Panc1 (cell line): ENCODE measurements at regions not wholly inside any gene's neighbourhood (a gene's known extent, or its start where the extent isn't known, plus 50 kb on each side); places are given as distances from the start of the nearest gene placed in this dataset.

Experiments
- CTCF ChIP-seq: fragments of 450-650 bp; IDR thresholded peaks from 2 replicates; pipeline ENCODE4 v1.5.1; 2017; ENCODE audit warnings: mild to moderate bottlenecking
- POLR2AphosphoS5 ChIP-seq: IDR thresholded peaks from 2 replicates; pipeline ENCODE4 v1.6.1; 2012; ENCODE audit warnings: mild to moderate bottlenecking, low read depth, low read length, moderate library complexity
- REST ChIP-seq, 2 experiments: IDR thresholded peaks; 2 replicates each; pipeline ENCODE4 v1.6.1; 2011 to 2012; ENCODE audit warnings: low read depth in 2 of 2, control low read depth in 1 of 2, low read length in 1 of 2, mild to moderate bottlenecking in 1 of 2, moderate library complexity in 1 of 2; ENCODE audit not compliant: insufficient read depth in 1 of 2
- SIN3A ChIP-seq: IDR thresholded peaks from 2 replicates; pipeline ENCODE4 v1.6.1; 2012; ENCODE audit warnings: low read depth, mild to moderate bottlenecking, low read length, moderate library complexity, borderline replicate concordance; ENCODE audit not compliant: insufficient read depth

GRCh38 chr2:16219292-16219975 lies 279.1 kb downstream of the MYCN start:
- TF ChIP-seq SIN3A (no peak), POLR2AphosphoS5 (no peak), REST (IDR thresholded peaks at IDR 0.05; ENCODE audit: insufficient read depth in 1 of 2, low read depth in 2 of 2, low read length in 1 of 2) (no peak), CTCF (no peak)
